Nephron (organoid): ENCODE measurements at regions not wholly inside any gene's neighbourhood (a gene's known extent, or its start where the extent isn't known, plus 50 kb on each side); places are given as distances from the start of the nearest gene placed in this dataset.
A peak's percentile ranks its signal among the peaks of the same experiment; 100 is the strongest.
"Not testable (repeated sequence)": the region's sequence is repeated elsewhere in the genome, so short reads cannot be mapped to it uniquely, and the experiment has no call there.

Experiments used
- H3K27ac Mint-ChIP-seq, 3 experiments: 2 replicates each; pipeline ENCODE4 v1.8.0; 2020; ENCODE audit warnings: mixed read lengths in 3 of 3, mild to moderate bottlenecking in 2 of 3, moderate library complexity in 1 of 3
- H3K27me3 Mint-ChIP-seq: 2 replicates; pipeline ENCODE4 v1.8.0; 2021; ENCODE audit warnings: low read depth, mild to moderate bottlenecking, moderate library complexity, mixed read lengths
- H3K36me3 Mint-ChIP-seq: 2 replicates; pipeline ENCODE4 v1.8.0; 2020; ENCODE audit warnings: low read depth, mixed read lengths
- H3K4me1 Mint-ChIP-seq: 2 replicates; pipeline ENCODE4 v1.8.0; 2020; ENCODE audit warnings: mixed read lengths
- H3K4me3 Mint-ChIP-seq, 3 experiments: 2 replicates each; pipeline ENCODE4 v1.8.0; 2020; ENCODE audit warnings: mild to moderate bottlenecking in 3 of 3, mixed read lengths in 3 of 3, moderate library complexity in 2 of 3
- H3K9me3 Mint-ChIP-seq: 2 replicates; pipeline ENCODE4 v1.8.0; 2020; ENCODE audit warnings: mixed read lengths
- TF ChIP-seq, protein P1 (sequence below), 3 experiments: fragments of 200-600 bp; sonication (generic); IDR thresholded peaks; one replicate each; pipeline ENCODE4 v1.5.0; 2021; ENCODE audit warnings: antibody characterized with exemption in 3 of 3; ENCODE audit not compliant: unreplicated experiment in 3 of 3

DNA sequence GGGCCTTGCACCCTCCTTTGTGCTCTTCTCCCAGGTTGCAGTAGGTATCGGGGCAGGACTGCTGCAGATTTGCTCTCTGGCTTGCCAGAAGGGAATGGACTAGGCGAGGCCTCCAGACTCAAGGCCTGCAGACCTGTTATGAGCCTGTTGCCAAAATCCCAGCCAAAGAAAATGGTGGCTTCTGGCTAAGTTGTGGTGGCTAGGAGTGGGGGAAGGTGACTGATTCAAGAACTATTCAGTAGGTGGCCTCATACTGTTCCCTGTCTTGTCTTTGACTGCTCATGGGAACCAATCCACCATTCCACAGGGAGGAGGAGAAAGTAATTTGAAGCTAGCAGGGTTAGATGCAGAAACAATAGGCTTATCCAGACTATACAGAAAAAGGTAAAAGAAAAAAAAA is 380.4 kb upstream of the PROK2 start:
- no peak overlapping the region for H3K4me3 Mint-ChIP-seq
- H3K36me3 Mint-ChIP-seq = no peaks in the 10 kb centered on the region
- H3K27ac Mint-ChIP-seq = no peak overlapping the region
- peaks cover 13% of the 10 kb centered on the region for H3K4me1 Mint-ChIP-seq
- peaks cover 7% of the 10 kb centered on the region for H3K9me3 Mint-ChIP-seq
- peaks cover 35% of the 10 kb centered on the region for H3K27me3 Mint-ChIP-seq
- TF ChIP-seq, protein P1, sequence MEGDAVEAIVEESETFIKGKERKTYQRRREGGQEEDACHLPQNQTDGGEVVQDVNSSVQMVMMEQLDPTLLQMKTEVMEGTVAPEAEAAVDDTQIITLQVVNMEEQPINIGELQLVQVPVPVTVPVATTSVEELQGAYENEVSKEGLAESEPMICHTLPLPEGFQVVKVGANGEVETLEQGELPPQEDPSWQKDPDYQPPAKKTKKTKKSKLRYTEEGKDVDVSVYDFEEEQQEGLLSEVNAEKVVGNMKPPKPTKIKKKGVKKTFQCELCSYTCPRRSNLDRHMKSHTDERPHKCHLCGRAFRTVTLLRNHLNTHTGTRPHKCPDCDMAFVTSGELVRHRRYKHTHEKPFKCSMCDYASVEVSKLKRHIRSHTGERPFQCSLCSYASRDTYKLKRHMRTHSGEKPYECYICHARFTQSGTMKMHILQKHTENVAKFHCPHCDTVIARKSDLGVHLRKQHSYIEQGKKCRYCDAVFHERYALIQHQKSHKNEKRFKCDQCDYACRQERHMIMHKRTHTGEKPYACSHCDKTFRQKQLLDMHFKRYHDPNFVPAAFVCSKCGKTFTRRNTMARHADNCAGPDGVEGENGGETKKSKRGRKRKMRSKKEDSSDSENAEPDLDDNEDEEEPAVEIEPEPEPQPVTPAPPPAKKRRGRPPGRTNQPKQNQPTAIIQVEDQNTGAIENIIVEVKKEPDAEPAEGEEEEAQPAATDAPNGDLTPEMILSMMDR (IDR thresholded peaks at IDR 0.05; ENCODE audit: unreplicated experiment in 3 of 3) = no peak

DNA sequence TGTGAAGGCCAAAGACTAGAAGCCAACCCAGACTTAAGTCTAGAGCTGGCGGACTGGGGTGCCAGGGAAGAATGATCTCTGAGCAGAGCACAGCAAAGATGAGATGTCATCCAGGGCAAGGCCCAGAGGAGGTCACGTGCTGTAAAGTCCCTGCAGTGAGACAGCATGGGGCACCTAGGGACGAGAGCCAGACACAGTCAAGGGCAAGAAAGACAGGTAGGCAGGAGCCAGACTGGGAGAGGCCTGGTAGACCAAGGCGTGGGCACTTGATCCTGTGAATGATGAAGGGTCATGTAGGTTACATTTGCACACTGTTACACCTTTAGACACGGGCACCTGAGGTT is 379.7 kb upstream of the PROK2 start:
- H3K36me3 Mint-ChIP-seq = no peaks in the 10 kb centered on the region
- peaks cover 35% of the 10 kb centered on the region for H3K27me3 Mint-ChIP-seq
- H3K27ac Mint-ChIP-seq = no peak overlapping the region
- H3K4me3 Mint-ChIP-seq = no peak overlapping the region
- TF ChIP-seq, protein P1 (IDR thresholded peaks at IDR 0.05; ENCODE audit: unreplicated experiment in 3 of 3) = no peak
- H3K9me3 Mint-ChIP-seq = peaks cover 7% of the 10 kb centered on the region
- H3K4me1 Mint-ChIP-seq = peaks cover 13% of the 10 kb centered on the region

DNA sequence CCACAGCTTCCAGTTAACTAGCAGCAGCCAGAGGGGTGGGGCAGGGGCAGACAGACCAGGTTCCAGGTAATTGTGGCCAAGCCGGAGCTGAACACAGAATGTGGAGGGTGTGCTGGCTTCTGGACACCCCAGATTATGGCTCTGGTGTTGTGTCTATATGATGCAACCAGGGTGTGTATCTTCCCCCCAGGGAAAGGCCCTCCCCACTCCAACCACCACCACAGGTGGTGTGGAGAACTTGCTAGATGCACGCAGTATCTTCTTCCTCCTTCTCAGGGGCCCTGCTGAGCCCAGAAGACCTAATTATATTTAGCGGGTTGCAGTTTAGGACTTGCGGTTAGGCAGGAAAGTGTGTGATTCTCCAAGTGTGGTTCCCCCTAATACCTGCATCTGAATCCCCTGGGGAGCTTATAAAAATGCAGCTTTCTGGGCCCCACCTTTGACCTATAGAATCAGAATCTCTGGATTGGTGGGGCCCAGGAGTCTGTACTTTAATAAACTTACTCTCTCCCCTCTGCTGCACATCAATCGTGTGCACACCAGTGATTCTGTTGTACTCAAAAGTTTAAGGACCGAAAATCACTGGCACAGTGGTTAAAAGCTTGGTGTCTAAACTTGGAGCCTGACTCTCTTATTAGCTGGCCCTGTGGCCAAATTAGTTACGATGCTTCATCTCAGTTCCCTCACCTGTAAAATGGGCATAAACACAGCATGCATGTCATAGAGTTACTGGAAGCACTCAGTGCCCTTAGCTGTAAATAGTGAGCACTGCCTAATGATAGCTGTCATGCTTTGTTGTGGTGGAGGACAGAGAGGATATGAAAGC is 379.1 kb upstream of the PROK2 start:
- Mint-ChIP-seq H3K27me3 (peaks cover 35% of the 10 kb centered on the region), H3K9me3 (peaks cover 7% of the 10 kb centered on the region), H3K4me3 (no peak overlapping the region), H3K36me3 (no peaks in the 10 kb centered on the region), H3K4me1 (peaks cover 13% of the 10 kb centered on the region), H3K27ac (no peak overlapping the region)
- TF ChIP-seq, protein P1 (IDR thresholded peaks at IDR 0.05; ENCODE audit: unreplicated experiment in 3 of 3) = no peak

DNA sequence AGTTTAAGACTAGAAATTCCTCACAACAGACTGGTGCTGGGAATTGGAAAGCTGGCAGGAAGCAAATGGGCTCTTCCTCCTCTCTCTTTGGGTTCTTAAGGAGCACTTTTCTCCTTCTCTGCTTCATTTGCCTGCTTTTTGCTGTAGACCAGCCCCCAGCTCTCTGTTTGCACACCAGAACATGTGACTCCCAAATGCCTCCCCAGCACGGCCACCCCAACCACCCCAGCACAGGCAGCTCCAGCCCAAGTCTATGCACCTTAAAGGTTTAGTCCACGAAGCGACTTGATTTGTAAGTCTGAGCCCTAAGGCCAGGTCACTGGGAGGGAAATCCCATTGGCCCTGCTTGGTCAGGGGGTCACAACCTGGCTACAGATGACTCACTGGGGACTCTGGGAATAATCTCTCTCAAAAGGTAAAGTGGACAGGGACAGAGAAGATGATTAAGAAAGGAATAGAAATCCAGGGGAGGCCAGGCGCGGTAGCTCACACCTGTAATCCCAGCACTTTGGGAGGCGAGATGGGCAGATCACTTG is 377.8 kb upstream of the PROK2 start:
- Mint-ChIP-seq H3K27ac (peak overlapping the region in 1 of 3 experiments; percentile 31), H3K9me3 (peaks cover 7% of the 10 kb centered on the region), H3K27me3 (peaks cover 31% of the 10 kb centered on the region), H3K36me3 (no peaks in the 10 kb centered on the region), H3K4me1 (peaks cover 13% of the 10 kb centered on the region), H3K4me3 (no peak overlapping the region)
- TF ChIP-seq, protein P1 (IDR thresholded peaks at IDR 0.05; ENCODE audit: unreplicated experiment in 3 of 3) = no peak

DNA sequence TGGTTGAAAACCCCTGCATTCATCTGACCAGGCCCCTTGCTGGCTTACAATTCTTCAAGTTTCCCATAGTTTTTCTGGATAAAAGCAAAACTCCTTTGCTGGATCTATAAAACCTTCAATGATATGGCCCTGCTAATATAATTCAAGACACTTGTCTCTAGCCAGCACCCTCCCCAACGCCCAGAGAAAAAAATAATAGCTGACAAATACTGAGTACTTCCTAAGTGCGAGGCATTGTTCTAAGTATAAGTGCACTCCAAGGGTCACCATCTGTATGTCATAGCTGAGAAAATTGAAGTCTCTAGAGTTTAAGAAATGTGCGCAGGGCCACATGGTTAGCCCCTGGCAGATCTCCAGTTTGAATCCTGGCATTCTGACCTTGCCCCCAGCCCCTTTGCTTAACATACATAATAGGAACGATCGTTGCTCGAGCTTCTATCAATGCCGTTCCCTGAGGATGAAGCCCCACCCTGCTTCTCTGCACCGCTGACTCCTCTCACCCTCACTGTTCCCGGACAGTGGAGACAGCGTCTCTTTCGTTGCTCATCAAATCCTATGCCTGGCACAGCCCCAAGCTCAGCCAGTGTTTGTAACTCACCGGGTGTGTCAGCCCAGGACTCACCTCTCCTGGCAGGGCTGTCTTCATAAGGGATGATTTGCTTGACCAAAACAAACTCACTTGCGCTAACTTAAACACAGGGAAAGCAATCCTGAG is 377.1 kb upstream of the PROK2 start:
- peaks cover 7% of the 10 kb centered on the region for H3K9me3 Mint-ChIP-seq
- H3K27me3 Mint-ChIP-seq = peaks cover 28% of the 10 kb centered on the region
- H3K36me3 Mint-ChIP-seq = no peaks in the 10 kb centered on the region
- no peak overlapping the region for H3K27ac Mint-ChIP-seq
- TF ChIP-seq, protein P1 (IDR thresholded peaks at IDR 0.05; ENCODE audit: unreplicated experiment in 3 of 3) = no peak
- peaks cover 18% of the 10 kb centered on the region for H3K4me1 Mint-ChIP-seq
- no peak overlapping the region for H3K4me3 Mint-ChIP-seq

DNA sequence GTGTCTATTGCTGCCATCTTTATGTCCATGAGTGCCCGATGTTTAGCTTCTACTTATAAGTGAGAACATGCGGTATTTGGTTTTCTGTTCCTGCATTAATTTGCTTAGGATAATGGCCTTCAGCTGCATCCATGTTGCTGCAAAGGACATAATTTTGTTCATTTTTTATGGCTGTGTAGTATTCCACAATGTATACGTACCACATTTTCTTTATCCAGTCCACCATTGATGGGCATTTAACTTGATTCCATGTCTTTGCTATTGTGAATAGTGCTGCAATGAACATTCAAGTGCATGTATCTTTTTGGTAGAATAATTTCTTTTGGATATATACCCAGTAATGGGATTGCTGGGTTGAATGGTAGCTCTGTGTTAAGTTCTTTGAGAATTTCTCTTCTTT is 376.3 kb upstream of the PROK2 start:
- not testable (repeated sequence) for H3K9me3 Mint-ChIP-seq, H3K27ac Mint-ChIP-seq, H3K4me3 Mint-ChIP-seq, H3K36me3 Mint-ChIP-seq
- H3K27me3 Mint-ChIP-seq = peaks cover 28% of the 10 kb centered on the region
- peaks cover 18% of the 10 kb centered on the region for H3K4me1 Mint-ChIP-seq
